Fibroblast of lung (primary cell): ENCODE measurements at regions not wholly inside any gene's neighbourhood (a gene's known extent, or its start where the extent isn't known, plus 50 kb on each side); places are given as distances from the start of the nearest gene placed in this dataset.

Source experiments
- DNase-seq, 2 donors: peaks; one replicate each; pipeline versions ENCODE4 v3.0.0 to v3.0.0-alpha.2; 2010; ENCODE audit warnings: low read depth in 2 of 2
- H2AFZ ChIP-seq: 2 replicates; pipeline ENCODE4 v1.5.1; 2012; ENCODE audit warnings: low read length, control low read depth, inconsistent platforms
- H3K27ac ChIP-seq: 2 replicates; pipeline ENCODE4 v1.5.1; 2011; ENCODE audit warnings: low read length, control low read depth; ENCODE audit not compliant: insufficient read depth
- H3K27me3 ChIP-seq: 2 replicates; pipeline ENCODE4 v1.5.1; 2011; ENCODE audit warnings: mild to moderate bottlenecking, low read length; ENCODE audit not compliant: control insufficient read depth, insufficient read depth
- H3K36me3 ChIP-seq: 2 replicates; pipeline ENCODE4 v1.5.1; 2011; ENCODE audit warnings: low read length; ENCODE audit not compliant: control insufficient read depth, insufficient read depth
- H3K4me1 ChIP-seq: 2 replicates; pipeline ENCODE4 v1.5.1; 2011; ENCODE audit warnings: low read length; ENCODE audit not compliant: control insufficient read depth, insufficient read depth; ENCODE audit errors: extremely low read depth
- H3K4me2 ChIP-seq: 2 replicates; pipeline ENCODE4 v1.5.1; 2011; ENCODE audit warnings: low read length, control low read depth; ENCODE audit not compliant: insufficient read depth; ENCODE audit errors: extremely low read depth
- H3K4me3 ChIP-seq, 4 experiments: fragments of 200-600 bp in 1 of 4; sonication (generic) in 1 of 4; replicated peaks in 1 of 4; 2 replicates each; pipeline ENCODE4 v1.5.1; 2011 to 2016; ENCODE audit warnings: low read length in 4 of 4, low read depth in 3 of 4, mild to moderate bottlenecking in 3 of 4, control low read depth in 2 of 4, inconsistent platforms in 1 of 4, mixed read lengths in 1 of 4; ENCODE audit not compliant: insufficient read depth in 1 of 4; ENCODE audit errors: control extremely low read depth in 1 of 4
- H3K79me2 ChIP-seq: 2 replicates; pipeline ENCODE4 v1.5.1; 2012; ENCODE audit warnings: mild to moderate bottlenecking, low read length, inconsistent platforms; ENCODE audit not compliant: control insufficient read depth, insufficient read depth
- H3K9ac ChIP-seq: 2 replicates; pipeline ENCODE4 v1.5.1; 2011; ENCODE audit warnings: mild to moderate bottlenecking, low read length, control low read depth; ENCODE audit not compliant: insufficient read depth
- H3K9me3 ChIP-seq: 2 replicates; pipeline ENCODE4 v1.5.1; 2012; ENCODE audit warnings: low read depth, low read length; ENCODE audit not compliant: control insufficient read depth, insufficient read depth
- H4K20me1 ChIP-seq: 2 replicates; pipeline ENCODE4 v1.5.1; 2011; ENCODE audit warnings: low read length; ENCODE audit not compliant: control insufficient read depth, insufficient read depth; ENCODE audit errors: extremely low read depth
- CTCF ChIP-seq, 2 donors: IDR thresholded peaks in 1 of 2; conservative IDR thresholded peaks in 1 of 2; 1 replicate in 1 of 2; 2 replicates in 1 of 2; pipeline ENCODE4 v1.5.1; 2011 to 2012; ENCODE audit warnings: low read length in 2 of 2, control low read depth in 1 of 2, inconsistent platforms in 1 of 2, low read depth in 1 of 2, mild to moderate bottlenecking in 1 of 2
- EZH2 ChIP-seq: IDR thresholded peaks from 2 replicates; pipeline ENCODE4 v1.5.1; 2012; ENCODE audit warnings: low read length, control low read depth, mild to moderate bottlenecking; ENCODE audit errors: missing control alignments

GRCh38 chr6:165092881-165093595, 216.4 kb downstream of the C6orf118 start:
- Histone ChIP-seq H3K27ac (no peak overlapping the region), H4K20me1 (no peaks in the 10 kb centered on the region), H3K9me3 (peaks cover 2% of the 10 kb centered on the region), H3K4me1 (no peaks in the 10 kb centered on the region), H3K79me2 (no peaks in the 10 kb centered on the region), H3K4me2 (no peak overlapping the region), H2AFZ (no peak overlapping the region), H3K36me3 (no peaks in the 10 kb centered on the region), H3K4me3 (no peak overlapping the region), H3K27me3 (no peaks in the 10 kb centered on the region), H3K9ac (no peak overlapping the region)
- TF ChIP-seq EZH2 = no peak
- no peak for TF ChIP-seq CTCF (conservative IDR thresholded peaks at IDR 0.05 in 1 of 2, IDR thresholded peaks at IDR 0.05 in 1 of 2; ENCODE audit: low read depth in 1 of 2, low read length in 2 of 2)
- no peak for DNase-seq

GRCh38 chr6:165091121-165091785, 218.2 kb downstream of the C6orf118 start:
- H3K27ac ChIP-seq = no peak overlapping the region
- H3K9ac ChIP-seq = no peak overlapping the region
- DNase-seq = no peak

More at GRCh38 chr6:165091121-165091785, 218.2 kb downstream of the C6orf118 start:
- no peaks in the 10 kb centered on the region for H3K79me2 ChIP-seq
- H3K9me3 ChIP-seq = peaks cover 2% of the 10 kb centered on the region
- no peaks in the 10 kb centered on the region for H3K4me1 ChIP-seq
- H3K36me3 ChIP-seq = no peaks in the 10 kb centered on the region
- H3K4me2 ChIP-seq = no peak overlapping the region
- TF ChIP-seq CTCF (conservative IDR thresholded peaks at IDR 0.05 in 1 of 2, IDR thresholded peaks at IDR 0.05 in 1 of 2; ENCODE audit: low read depth in 1 of 2, low read length in 2 of 2) (no peak), EZH2 (no peak)
- H2AFZ ChIP-seq = no peak overlapping the region
- H4K20me1 ChIP-seq = no peaks in the 10 kb centered on the region
- no peaks in the 10 kb centered on the region for H3K27me3 ChIP-seq
- no peak overlapping the region for H3K4me3 ChIP-seq
